ENCODE measurements at regions not wholly inside any gene's neighbourhood (a gene's known extent, or its start where the extent isn't known, plus 50 kb on each side); places are given as distances from the start of the nearest gene placed in this dataset.

DNA sequence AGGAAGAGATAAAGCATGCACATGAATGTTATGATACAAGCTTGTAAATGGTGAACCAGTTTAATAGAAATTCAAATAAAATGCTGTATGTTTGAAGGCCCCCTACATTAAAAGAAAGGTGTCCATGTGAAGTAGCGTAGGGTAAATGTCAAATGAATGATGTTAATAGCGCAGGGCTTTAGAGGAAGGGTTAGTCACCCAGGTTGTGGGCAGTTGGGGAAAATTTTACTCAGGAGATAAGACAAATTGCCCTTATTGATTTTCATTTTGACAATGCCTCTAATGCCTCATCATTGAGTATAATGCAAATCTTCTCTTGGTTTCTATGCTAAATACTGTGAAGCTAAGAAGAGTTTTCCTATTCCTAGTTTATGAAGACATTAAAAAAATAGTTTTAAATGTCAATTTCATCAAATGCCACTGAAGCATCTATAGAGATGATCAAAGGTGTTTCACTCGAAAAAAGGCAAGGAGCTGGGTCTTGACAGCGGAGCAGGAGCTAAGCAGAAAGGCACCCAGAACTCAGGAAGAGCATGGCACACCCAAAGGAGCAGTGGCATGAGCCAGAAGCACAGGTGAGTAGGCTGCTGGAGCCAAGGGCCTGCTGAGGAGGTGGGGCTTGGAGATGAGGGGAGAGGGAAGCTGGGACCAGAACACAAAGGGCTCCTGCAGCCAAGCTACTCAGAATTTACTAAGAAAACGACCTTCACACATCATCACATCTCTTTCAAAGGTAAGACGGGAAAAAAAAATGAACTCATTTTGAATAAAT is 129.3 kb upstream of the ACKR3 start:
- no peak overlapping the region for H3K27ac ChIP-seq
- H3K36me3 ChIP-seq, result no peaks in the 10 kb centered on the region
- DNase-seq, result no peak
- peaks cover 0 to 10% (median 0%) of the 10 kb centered on the region in 12 donors for H3K9me3 ChIP-seq
- intact Hi-C loops (cut with DNase I), result no loop called here
- no peak for ATAC-seq
- no peaks in the 10 kb centered on the region for H3K27me3 ChIP-seq
- no peak overlapping the region for H3K4me3 ChIP-seq
- no peaks in the 10 kb centered on the region for H3K4me1 ChIP-seq
- TF ChIP-seq, protein P1, sequence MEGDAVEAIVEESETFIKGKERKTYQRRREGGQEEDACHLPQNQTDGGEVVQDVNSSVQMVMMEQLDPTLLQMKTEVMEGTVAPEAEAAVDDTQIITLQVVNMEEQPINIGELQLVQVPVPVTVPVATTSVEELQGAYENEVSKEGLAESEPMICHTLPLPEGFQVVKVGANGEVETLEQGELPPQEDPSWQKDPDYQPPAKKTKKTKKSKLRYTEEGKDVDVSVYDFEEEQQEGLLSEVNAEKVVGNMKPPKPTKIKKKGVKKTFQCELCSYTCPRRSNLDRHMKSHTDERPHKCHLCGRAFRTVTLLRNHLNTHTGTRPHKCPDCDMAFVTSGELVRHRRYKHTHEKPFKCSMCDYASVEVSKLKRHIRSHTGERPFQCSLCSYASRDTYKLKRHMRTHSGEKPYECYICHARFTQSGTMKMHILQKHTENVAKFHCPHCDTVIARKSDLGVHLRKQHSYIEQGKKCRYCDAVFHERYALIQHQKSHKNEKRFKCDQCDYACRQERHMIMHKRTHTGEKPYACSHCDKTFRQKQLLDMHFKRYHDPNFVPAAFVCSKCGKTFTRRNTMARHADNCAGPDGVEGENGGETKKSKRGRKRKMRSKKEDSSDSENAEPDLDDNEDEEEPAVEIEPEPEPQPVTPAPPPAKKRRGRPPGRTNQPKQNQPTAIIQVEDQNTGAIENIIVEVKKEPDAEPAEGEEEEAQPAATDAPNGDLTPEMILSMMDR (IDR thresholded peaks at IDR 0.05), result no peak
- TF ChIP-seq POLR2A (IDR thresholded peaks at IDR 0.05), result no peak
- WGBS, 4 donors, result 76 to 79% (median 78%) methylated on average over 6 of the region's 6 CpGs

DNA sequence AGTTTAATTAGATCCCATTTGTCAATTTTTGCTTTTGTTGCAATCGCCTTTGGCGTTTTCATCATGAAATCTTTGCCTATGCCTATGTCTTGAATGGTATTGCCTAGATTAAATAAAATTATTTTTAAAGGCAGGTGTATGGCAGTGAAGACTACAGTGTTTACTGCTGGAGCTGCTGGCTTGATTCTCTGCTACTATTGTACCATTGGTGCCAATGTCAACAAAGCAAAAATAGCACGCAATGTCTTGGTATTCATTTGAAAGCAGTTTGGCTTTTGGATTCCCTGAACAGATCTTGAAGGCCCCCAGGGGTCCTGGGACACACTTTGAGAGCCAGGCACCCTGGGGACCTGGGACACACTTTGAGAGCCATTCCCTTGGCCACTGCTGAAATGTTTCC is 125.4 kb upstream of the ACKR3 start:
- Histone ChIP-seq H3K36me3 (no peaks in the 10 kb centered on the region), H3K4me3 (no peak overlapping the region), H3K27ac (no peak overlapping the region), H3K27me3 (no peaks in the 10 kb centered on the region), H3K9me3 (peaks cover 0 to 9% (median 0%) of the 10 kb centered on the region in 12 donors), H3K4me1 (no peaks in the 10 kb centered on the region)
- WGBS, 4 donors, result 86 to 88% (median 87%) methylated on average over 3 of the region's 3 CpGs
- TF ChIP-seq, protein P1 (IDR thresholded peaks at IDR 0.05), result no peak
- ATAC-seq (no peak), DNase-seq (no peak)
- intact Hi-C loops (cut with DNase I), result no loop called here

DNA sequence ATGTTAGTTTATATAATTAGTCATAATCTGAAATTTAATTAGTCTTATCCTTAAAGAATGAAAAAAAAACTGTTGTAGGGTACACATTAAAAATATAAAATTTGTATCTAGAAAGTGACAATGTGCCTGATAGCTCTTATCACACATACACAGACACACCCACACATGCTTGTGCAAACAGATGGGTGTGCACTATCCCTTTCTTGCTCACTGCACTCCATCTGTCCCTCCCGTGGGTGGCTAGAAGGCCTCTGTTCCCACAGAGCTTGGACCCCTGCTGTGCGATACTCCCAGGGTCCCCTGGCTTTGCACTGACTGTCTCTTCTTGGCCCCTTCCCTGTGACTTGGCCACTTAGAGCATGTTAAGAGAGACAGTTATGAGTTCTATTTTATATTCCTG is 123.9 kb upstream of the ACKR3 start:
- intact Hi-C loops (cut with DNase I), result no loop called here
- no peak for TF ChIP-seq POLR2A (IDR thresholded peaks at IDR 0.05)
- TF ChIP-seq, protein P1 (IDR thresholded peaks at IDR 0.05), result no peak

DNA sequence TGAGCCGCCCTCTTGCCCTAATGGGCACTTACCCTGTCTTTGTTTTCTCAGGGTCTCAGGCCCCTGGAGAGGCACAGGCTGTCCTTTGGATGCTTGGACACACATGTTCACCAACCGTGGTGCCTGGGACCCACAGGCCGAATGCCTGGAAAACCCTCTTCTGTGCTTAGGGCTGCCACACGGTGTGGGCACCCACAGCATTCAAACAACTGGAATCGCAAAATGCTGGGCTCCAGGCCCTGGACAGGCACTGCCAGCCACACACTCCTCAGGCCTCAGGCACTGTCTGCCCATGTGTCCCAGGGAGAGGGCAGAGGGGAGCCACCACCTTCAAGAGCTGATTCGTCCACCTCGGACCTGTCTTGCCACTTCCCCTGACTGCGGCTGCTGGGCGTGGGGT is 123.1 kb upstream of the ACKR3 start:
- TF ChIP-seq, protein P1 (IDR thresholded peaks at IDR 0.05), result no peak
- no peak for TF ChIP-seq POLR2A (IDR thresholded peaks at IDR 0.05)
- Histone ChIP-seq H3K9me3 (peaks cover 0 to 5% (median 0%) of the 10 kb centered on the region in 12 donors), H3K4me1 (no peaks in the 10 kb centered on the region), H3K36me3 (no peaks in the 10 kb centered on the region), H3K4me3 (no peak overlapping the region), H3K27ac (no peak overlapping the region), H3K27me3 (no peaks in the 10 kb centered on the region)
- intact Hi-C loops (cut with DNase I), result no loop called here
- 93 to 99% (median 95%) methylated on average over 9 of the region's 9 CpGs for WGBS, 4 donors
- DNase-seq (no peak), ATAC-seq (no peak)

More for the DNA sequence above, 123.9 kb upstream of the ACKR3 start:
- DNase-seq (no peak), ATAC-seq (no peak)
- no peaks in the 10 kb centered on the region for H3K4me1 ChIP-seq
- 69 to 79% (median 73%) methylated on average over 2 of the region's 2 CpGs for WGBS, 4 donors
- H3K9me3 ChIP-seq, result peaks cover 0 to 5% (median 0%) of the 10 kb centered on the region in 12 donors
- H3K27me3 ChIP-seq, result no peaks in the 10 kb centered on the region
- no peak overlapping the region for H3K4me3 ChIP-seq
- no peaks in the 10 kb centered on the region for H3K36me3 ChIP-seq
- H3K27ac ChIP-seq, result no peak overlapping the region
